Right cardiac atrium (tissue), 5 donors: ENCODE measurements at regions not wholly inside any gene's neighbourhood (a gene's known extent, or its start where the extent isn't known, plus 50 kb on each side); places are given as distances from the start of the nearest gene placed in this dataset.
"Not testable (repeated sequence)": the region's sequence is repeated elsewhere in the genome, so short reads cannot be mapped to it uniquely, and the experiment has no call there.

Source experiments
- ATAC-seq, 2 donors: fragments of 200-7000 bp; cut with Tn5 transposase; one replicate each; pipeline versions ENCODE4 v1.8.0 to v1.9.1; 2020; ENCODE audit warnings: moderate library complexity in 2 of 2, mild to moderate bottlenecking in 1 of 2
- DNase-seq, 3 donors: peaks; one replicate each; pipeline ENCODE4 v3.0.0-alpha.2; 2020
- H3K27ac ChIP-seq: one replicate; pipeline ENCODE4 v1.5.1; 2013; ENCODE audit warnings: mild to moderate bottlenecking, low read length, control low read depth, moderate library complexity
- H3K27me3 ChIP-seq: one replicate; pipeline ENCODE4 v1.6.1; 2013; ENCODE audit not compliant: control insufficient read depth, insufficient read depth
- H3K4me1 ChIP-seq: one replicate; pipeline ENCODE4 v1.6.1; 2013; ENCODE audit warnings: low read length; ENCODE audit not compliant: control insufficient read depth, insufficient read depth
- H3K4me3 ChIP-seq: one replicate; pipeline ENCODE4 v1.5.1; 2013; ENCODE audit warnings: low read length, control low read depth
- H3K9me3 ChIP-seq: one replicate; pipeline ENCODE4 v1.6.1; 2013; ENCODE audit warnings: low read length; ENCODE audit not compliant: control insufficient read depth
- WGBS: extraction: QIAGEN DNeasy Blood & Tissue Kit; methylation state at CpG from one replicate; pipeline ENCODE4 v1.1.7; 2013; 5-methylcytosine and 5-hydroxymethylcytosine counted together
- intact Hi-C, 4 donors: fragments of 100-400 bp; cut with DNase I; formaldehyde crosslinking; loops; one replicate each; pipeline versions ENCODE4 v1.11.0 to v1.14.0; 2022 to 2023
- donor health status: healthy with polysubstance abuse.
- donor health status: DM: no; HTN: yes; CAD: no.
- donor health status: DM: no; HTN: no; CAD: no.
- donor health status: DM: no; HTN: yes; CAD: no; lungs with severe emphysema.
- donor health status: DM: yes; HTN: yes; CAD: no.

GRCh38 chr12:83759906-83760305, 1073.2 kb downstream of the TMTC2 start:
- 67% methylated on average over 2 of the region's 2 CpGs for WGBS
- no peak for DNase-seq
- Histone ChIP-seq H3K27me3 (no peaks in the 10 kb centered on the region), H3K9me3 (no peaks in the 10 kb centered on the region), H3K4me3 (no peak overlapping the region), H3K27ac (no peak overlapping the region), H3K4me1 (no peaks in the 10 kb centered on the region)
- intact Hi-C loops, result no loop called here
- ATAC-seq, result no peak

- no peak overlapping the region for H3K4me3 ChIP-seq
- no peaks in the 10 kb centered on the region for H3K27me3 ChIP-seq
- intact Hi-C loops, result no loop called here
- ATAC-seq (no peak), DNase-seq (no peak)
- H3K9me3 ChIP-seq, result no peaks in the 10 kb centered on the region
- no peaks in the 10 kb centered on the region for H3K4me1 ChIP-seq
- WGBS, result 84% methylated on average over 5 of the region's 5 CpGs
- no peak overlapping the region for H3K27ac ChIP-seq
Observed at GRCh38 chr12:83758888-83759631, 1072.4 kb downstream of the TMTC2 start.

GRCh38 chr12:83753904-83754303, 1067.2 kb downstream of the TMTC2 start:
- Histone ChIP-seq H3K27ac (no peak overlapping the region), H3K4me1 (no peaks in the 10 kb centered on the region), H3K4me3 (no peak overlapping the region), H3K9me3 (no peaks in the 10 kb centered on the region), H3K27me3 (no peaks in the 10 kb centered on the region)
- no peak for DNase-seq
- 84% methylated on average over 1 of the region's 1 CpG for WGBS
- intact Hi-C loops, result no loop called here
- ATAC-seq, result no peak

- intact Hi-C loops, result no loop called here
- WGBS, result 72% methylated on average over 3 of the region's 3 CpGs
- Histone ChIP-seq H3K27ac (no peak overlapping the region), H3K4me1 (no peaks in the 10 kb centered on the region), H3K27me3 (no peaks in the 10 kb centered on the region), H3K9me3 (no peaks in the 10 kb centered on the region), H3K4me3 (no peak overlapping the region)
- DNase-seq (no peak), ATAC-seq (no peak)
Observed at GRCh38 chr12:83753205-83753604, 1066.5 kb downstream of the TMTC2 start.

GRCh38 chr12:83739607-83740006, 1052.9 kb downstream of the TMTC2 start:
- Histone ChIP-seq H3K9me3 (no peaks in the 10 kb centered on the region), H3K27ac (no peak overlapping the region), H3K27me3 (no peaks in the 10 kb centered on the region), H3K4me3 (no peak overlapping the region), H3K4me1 (no peaks in the 10 kb centered on the region)
- ATAC-seq, result no peak
- DNase-seq, result no peak
- intact Hi-C loops, result no loop called here
- WGBS, result 41% methylated on average over 3 of the region's 3 CpGs

GRCh38 chr12:83710851-83711250, 1024.1 kb downstream of the TMTC2 start:
- Histone ChIP-seq H3K9me3 (no peaks in the 10 kb centered on the region), H3K27ac (no peak overlapping the region), H3K27me3 (no peaks in the 10 kb centered on the region), H3K4me3 (no peak overlapping the region), H3K4me1 (no peaks in the 10 kb centered on the region)
- ATAC-seq (no peak), DNase-seq (no peak)
- intact Hi-C loops, result no loop called here
- WGBS, result 86% methylated on average over 3 of the region's 3 CpGs

- DNase-seq (no peak), ATAC-seq (no peak)
- Histone ChIP-seq H3K9me3 (no peaks in the 10 kb centered on the region), H3K4me1 (no peaks in the 10 kb centered on the region), H3K27me3 (no peaks in the 10 kb centered on the region), H3K27ac (no peak overlapping the region), H3K4me3 (no peak overlapping the region)
- intact Hi-C loops, result no loop called here
Observed at GRCh38 chr12:83709899-83710298, 1023.2 kb downstream of the TMTC2 start.

GRCh38 chr12:83700838-83701237, 1014.1 kb downstream of the TMTC2 start:
- WGBS, result 80% methylated on average over 2 of the region's 2 CpGs
- H3K4me3 ChIP-seq, result no peak overlapping the region
- ATAC-seq (no peak), DNase-seq (no peak)
- H3K4me1 ChIP-seq, result no peaks in the 10 kb centered on the region
- intact Hi-C loops, result no loop called here
- H3K27ac ChIP-seq, result no peak overlapping the region
- no peaks in the 10 kb centered on the region for H3K9me3 ChIP-seq
- no peaks in the 10 kb centered on the region for H3K27me3 ChIP-seq

- WGBS, result 87% methylated on average over 13 of the region's 13 CpGs
- peak in 1 of 3 donors; percentile 24 for DNase-seq
- intact Hi-C loops, H3K27me3 ChIP-seq, H3K4me1 ChIP-seq, H3K27ac ChIP-seq, ATAC-seq, H3K4me3 ChIP-seq, H3K9me3 ChIP-seq: not testable (repeated sequence)
Observed at GRCh38 chr12:83696311-83696710, 1009.6 kb downstream of the TMTC2 start.

GRCh38 chr12:83691730-83692129, 1005.0 kb downstream of the TMTC2 start:
- DNase-seq (no peak), ATAC-seq (no peak)
- intact Hi-C loops, result no loop called here
- no peak overlapping the region for H3K27ac ChIP-seq
- no peaks in the 10 kb centered on the region for H3K4me1 ChIP-seq
- H3K4me3 ChIP-seq, result no peak overlapping the region
- H3K27me3 ChIP-seq, result no peaks in the 10 kb centered on the region
- H3K9me3 ChIP-seq, result no peaks in the 10 kb centered on the region

GRCh38 chr12:83690465-83690864, 1003.8 kb downstream of the TMTC2 start:
- WGBS, result 80% methylated on average over 1 of the region's 1 CpG

GRCh38 chr12:83689333-83689732, 1002.6 kb downstream of the TMTC2 start:
- Histone ChIP-seq H3K27me3 (no peaks in the 10 kb centered on the region), H3K4me1 (no peaks in the 10 kb centered on the region), H3K4me3 (no peak overlapping the region), H3K27ac (no peak overlapping the region), H3K9me3 (no peaks in the 10 kb centered on the region)
- WGBS, result 98% methylated on average over 2 of the region's 2 CpGs
- DNase-seq, result no peak
- ATAC-seq, result no peak
- intact Hi-C loops, result no loop called here

More at GRCh38 chr12:83690465-83690864, 1003.8 kb downstream of the TMTC2 start:
- H3K27ac ChIP-seq, result no peak overlapping the region
- no peaks in the 10 kb centered on the region for H3K4me1 ChIP-seq
- no peak for ATAC-seq
- no peaks in the 10 kb centered on the region for H3K9me3 ChIP-seq
- H3K27me3 ChIP-seq, result no peaks in the 10 kb centered on the region
- no peak for DNase-seq
- no peak overlapping the region for H3K4me3 ChIP-seq
- intact Hi-C loops, result no loop called here
